ENCODE measurements at regions not wholly inside any gene's neighbourhood (a gene's known extent, or its start where the extent isn't known, plus 50 kb on each side); places are given as distances from the start of the nearest gene placed in this dataset.

DNA sequence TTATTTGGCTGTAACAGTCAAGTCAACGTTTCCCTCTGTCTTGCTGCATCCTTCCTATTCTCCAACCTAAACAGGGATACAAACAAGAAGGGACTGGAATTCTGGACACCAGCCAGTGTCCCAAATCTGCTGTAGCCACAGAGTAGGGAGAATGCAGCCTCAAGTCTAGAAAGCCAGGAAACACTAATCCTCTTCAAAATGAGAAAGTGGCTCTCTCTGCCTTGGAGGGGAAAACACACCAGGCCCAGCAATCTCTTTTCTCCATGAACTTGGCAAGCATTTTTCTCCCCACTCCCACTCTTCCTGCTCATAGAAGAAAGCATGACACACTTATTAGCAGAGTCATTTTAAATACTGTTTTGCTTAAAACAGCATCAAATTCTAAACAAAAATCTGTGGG is 781.7 kb downstream of the SQOR start:
- no peak overlapping the region for H3K4me3 ChIP-seq (ENCODE audit: low read length)
- H3K9me2 ChIP-seq (replicated peaks; ENCODE audit: control insufficient read depth, low read length), result no peaks in the 10 kb centered on the region
- no peaks in the 10 kb centered on the region for H3K79me2 ChIP-seq (ENCODE audit: control insufficient read depth, low read length)
- H3K4me2 ChIP-seq (ENCODE audit: low read length), result no peak overlapping the region
- no peaks in the 10 kb centered on the region for H3K9me3 ChIP-seq (ENCODE audit: control insufficient read depth, insufficient read depth, low read length)
- no peak overlapping the region for H3K27ac ChIP-seq (ENCODE audit: low read depth, low read length)
- no peaks in the 10 kb centered on the region for H3K27me3 ChIP-seq (ENCODE audit: control insufficient read depth, low read length)
- H4K20me1 ChIP-seq (ENCODE audit: control insufficient read depth, insufficient read depth, low read depth, low read length), result no peaks in the 10 kb centered on the region
- no peaks in the 10 kb centered on the region for H3F3A ChIP-seq (ENCODE audit: control insufficient read depth, insufficient read depth)
- TF ChIP-seq EZH2phosphoT487 (IDR thresholded peaks at IDR 0.05; ENCODE audit: borderline replicate concordance, low read length), result no peak
- no peaks in the 10 kb centered on the region for H3K36me3 ChIP-seq (ENCODE audit: control insufficient read depth, low read length)
- no peaks in the 10 kb centered on the region for H3K4me1 ChIP-seq (ENCODE audit: control insufficient read depth, low read length)

DNA sequence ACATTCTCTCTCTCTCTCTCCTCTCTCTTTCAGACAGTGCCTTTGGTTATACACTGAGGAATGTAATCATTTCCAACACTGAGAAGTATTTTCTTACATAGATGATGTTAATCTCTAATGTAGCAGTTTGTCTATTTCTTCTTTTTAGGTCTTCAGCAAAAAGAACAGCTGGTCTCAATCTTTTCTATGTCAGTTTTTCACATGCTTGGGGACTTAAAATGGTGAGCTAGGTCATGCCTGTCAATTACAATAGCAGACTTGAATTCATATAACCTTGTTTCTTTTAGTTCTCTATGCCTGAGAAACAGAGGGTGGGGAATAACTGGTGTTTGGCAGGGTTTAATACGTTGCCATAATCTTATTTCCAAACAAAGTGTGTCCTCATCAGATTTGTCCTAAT is 786.2 kb downstream of the SQOR start:
- no peaks in the 10 kb centered on the region for H3K9me3 ChIP-seq (ENCODE audit: control insufficient read depth, insufficient read depth, low read length)
- H4K20me1 ChIP-seq (ENCODE audit: control insufficient read depth, insufficient read depth, low read depth, low read length), result no peaks in the 10 kb centered on the region
- H3K79me2 ChIP-seq (ENCODE audit: control insufficient read depth, low read length), result no peaks in the 10 kb centered on the region
- no peaks in the 10 kb centered on the region for H3K27me3 ChIP-seq (ENCODE audit: control insufficient read depth, low read length)
- H3K4me2 ChIP-seq (ENCODE audit: low read length), result no peak overlapping the region
- no peaks in the 10 kb centered on the region for H3K9me2 ChIP-seq (replicated peaks; ENCODE audit: control insufficient read depth, low read length)
- H3K4me1 ChIP-seq (ENCODE audit: control insufficient read depth, low read length), result no peaks in the 10 kb centered on the region
- TF ChIP-seq, protein P1, sequence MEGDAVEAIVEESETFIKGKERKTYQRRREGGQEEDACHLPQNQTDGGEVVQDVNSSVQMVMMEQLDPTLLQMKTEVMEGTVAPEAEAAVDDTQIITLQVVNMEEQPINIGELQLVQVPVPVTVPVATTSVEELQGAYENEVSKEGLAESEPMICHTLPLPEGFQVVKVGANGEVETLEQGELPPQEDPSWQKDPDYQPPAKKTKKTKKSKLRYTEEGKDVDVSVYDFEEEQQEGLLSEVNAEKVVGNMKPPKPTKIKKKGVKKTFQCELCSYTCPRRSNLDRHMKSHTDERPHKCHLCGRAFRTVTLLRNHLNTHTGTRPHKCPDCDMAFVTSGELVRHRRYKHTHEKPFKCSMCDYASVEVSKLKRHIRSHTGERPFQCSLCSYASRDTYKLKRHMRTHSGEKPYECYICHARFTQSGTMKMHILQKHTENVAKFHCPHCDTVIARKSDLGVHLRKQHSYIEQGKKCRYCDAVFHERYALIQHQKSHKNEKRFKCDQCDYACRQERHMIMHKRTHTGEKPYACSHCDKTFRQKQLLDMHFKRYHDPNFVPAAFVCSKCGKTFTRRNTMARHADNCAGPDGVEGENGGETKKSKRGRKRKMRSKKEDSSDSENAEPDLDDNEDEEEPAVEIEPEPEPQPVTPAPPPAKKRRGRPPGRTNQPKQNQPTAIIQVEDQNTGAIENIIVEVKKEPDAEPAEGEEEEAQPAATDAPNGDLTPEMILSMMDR (IDR thresholded peaks at IDR 0.05; ENCODE audit: low read depth, low read length, poor library complexity, severe bottlenecking), result no peak
- no peak for TF ChIP-seq EZH2phosphoT487 (IDR thresholded peaks at IDR 0.05; ENCODE audit: borderline replicate concordance, low read length)
- no peaks in the 10 kb centered on the region for H3F3A ChIP-seq (ENCODE audit: control insufficient read depth, insufficient read depth)
- H3K4me3 ChIP-seq (ENCODE audit: low read length), result no peak overlapping the region
- H3K27ac ChIP-seq (ENCODE audit: low read depth, low read length), result no peak overlapping the region
- H3K36me3 ChIP-seq (ENCODE audit: control insufficient read depth, low read length), result no peaks in the 10 kb centered on the region

DNA sequence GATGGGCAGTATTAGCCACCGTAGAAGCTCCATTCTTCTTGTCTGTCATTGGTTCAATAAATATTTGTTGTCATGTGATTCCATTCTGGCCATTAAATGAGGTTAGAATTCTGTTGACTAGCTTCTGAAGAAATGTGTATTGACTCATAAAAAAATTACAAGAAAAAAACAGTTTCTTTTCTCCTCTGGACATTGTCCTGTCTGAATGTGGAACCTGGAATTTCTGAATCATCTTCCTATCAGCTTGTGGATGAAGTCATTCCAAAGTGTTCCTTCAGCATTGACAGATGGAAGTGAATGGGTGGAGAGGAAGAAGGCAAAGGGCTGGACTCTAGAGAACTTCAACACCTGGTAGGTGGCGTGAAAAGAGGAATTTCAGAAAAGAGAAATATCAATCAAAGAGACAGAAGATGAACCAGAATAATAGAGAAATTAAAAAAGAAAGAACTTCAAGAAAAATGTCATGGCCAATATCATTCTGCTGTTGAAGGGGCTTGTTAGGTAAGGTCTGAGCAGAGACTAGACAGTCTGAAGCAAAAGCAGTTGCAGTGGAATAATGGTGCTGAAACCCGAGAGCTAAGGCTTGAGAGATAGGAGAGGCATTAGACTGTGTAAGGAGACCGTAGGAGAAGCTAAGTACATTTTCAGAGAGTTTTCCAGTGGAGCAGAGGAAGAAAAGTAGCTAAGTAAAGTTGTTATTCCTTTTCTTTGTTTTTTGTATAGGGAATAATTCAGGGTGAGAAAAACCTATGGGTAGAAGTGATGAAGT is 806.6 kb downstream of the SQOR start:
- H3K4me1 ChIP-seq (ENCODE audit: control insufficient read depth, low read length), result no peaks in the 10 kb centered on the region
- H3K4me2 ChIP-seq (ENCODE audit: low read length), result no peak overlapping the region
- no peak overlapping the region for H3K4me3 ChIP-seq (ENCODE audit: low read length)
- H3K79me2 ChIP-seq (ENCODE audit: control insufficient read depth, low read length), result no peaks in the 10 kb centered on the region
- no peak for TF ChIP-seq EZH2phosphoT487 (IDR thresholded peaks at IDR 0.05; ENCODE audit: borderline replicate concordance, low read length)
- TF ChIP-seq, protein P1 (IDR thresholded peaks at IDR 0.05; ENCODE audit: low read depth, low read length, poor library complexity, severe bottlenecking), result no peak
- H3F3A ChIP-seq (ENCODE audit: control insufficient read depth, insufficient read depth), result no peaks in the 10 kb centered on the region
- no peaks in the 10 kb centered on the region for H4K20me1 ChIP-seq (ENCODE audit: control insufficient read depth, insufficient read depth, low read depth, low read length)
- no peak overlapping the region for H3K27ac ChIP-seq (ENCODE audit: low read depth, low read length)
- H3K9me2 ChIP-seq (replicated peaks; ENCODE audit: control insufficient read depth, low read length), result no peaks in the 10 kb centered on the region
- H3K36me3 ChIP-seq (ENCODE audit: control insufficient read depth, low read length), result no peaks in the 10 kb centered on the region
- no peaks in the 10 kb centered on the region for H3K9me3 ChIP-seq (ENCODE audit: control insufficient read depth, insufficient read depth, low read length)
- H3K27me3 ChIP-seq (ENCODE audit: control insufficient read depth, low read length), result no peaks in the 10 kb centered on the region

DNA sequence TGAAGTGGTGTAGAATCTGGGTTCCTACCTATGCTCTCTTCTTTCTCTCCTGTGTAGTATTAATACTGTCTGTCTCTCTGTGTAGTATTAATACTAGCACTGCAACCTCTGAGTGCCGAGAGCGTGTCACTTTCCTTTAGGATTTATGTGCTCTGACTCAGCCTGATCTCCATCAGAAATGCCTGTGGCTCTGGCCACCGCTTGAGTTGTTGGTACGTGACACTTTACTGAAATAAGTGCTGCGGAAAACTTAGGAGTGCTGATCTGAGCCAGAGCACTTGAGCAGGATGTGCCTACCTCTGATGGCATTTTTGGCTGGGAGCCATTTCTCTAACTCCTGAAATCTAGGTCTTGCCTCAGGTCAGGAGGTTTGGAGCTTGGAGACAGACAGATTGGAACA is 807.4 kb downstream of the SQOR start:
- H3K9me2 ChIP-seq (replicated peaks; ENCODE audit: control insufficient read depth, low read length), result no peaks in the 10 kb centered on the region
- H3K27ac ChIP-seq (ENCODE audit: low read depth, low read length), result no peak overlapping the region
- H3K36me3 ChIP-seq (ENCODE audit: control insufficient read depth, low read length), result no peaks in the 10 kb centered on the region
- no peak overlapping the region for H3K4me2 ChIP-seq (ENCODE audit: low read length)
- no peaks in the 10 kb centered on the region for H3K79me2 ChIP-seq (ENCODE audit: control insufficient read depth, low read length)
- no peak overlapping the region for H3K4me3 ChIP-seq (ENCODE audit: low read length)
- no peaks in the 10 kb centered on the region for H3K4me1 ChIP-seq (ENCODE audit: control insufficient read depth, low read length)
- no peaks in the 10 kb centered on the region for H3K9me3 ChIP-seq (ENCODE audit: control insufficient read depth, insufficient read depth, low read length)
- TF ChIP-seq, protein P1 (IDR thresholded peaks at IDR 0.05; ENCODE audit: low read depth, low read length, poor library complexity, severe bottlenecking), result no peak
- no peak for TF ChIP-seq EZH2phosphoT487 (IDR thresholded peaks at IDR 0.05; ENCODE audit: borderline replicate concordance, low read length)
- no peaks in the 10 kb centered on the region for H3K27me3 ChIP-seq (ENCODE audit: control insufficient read depth, low read length)
- H4K20me1 ChIP-seq (ENCODE audit: control insufficient read depth, insufficient read depth, low read depth, low read length), result no peaks in the 10 kb centered on the region
- no peaks in the 10 kb centered on the region for H3F3A ChIP-seq (ENCODE audit: control insufficient read depth, insufficient read depth)
